ENCODE measurements at regions not wholly inside any gene's neighbourhood (a gene's known extent, or its start where the extent isn't known, plus 50 kb on each side); places are given as distances from the start of the nearest gene placed in this dataset.
A peak's percentile ranks its signal among the peaks of the same experiment; 100 is the strongest.

DNA sequence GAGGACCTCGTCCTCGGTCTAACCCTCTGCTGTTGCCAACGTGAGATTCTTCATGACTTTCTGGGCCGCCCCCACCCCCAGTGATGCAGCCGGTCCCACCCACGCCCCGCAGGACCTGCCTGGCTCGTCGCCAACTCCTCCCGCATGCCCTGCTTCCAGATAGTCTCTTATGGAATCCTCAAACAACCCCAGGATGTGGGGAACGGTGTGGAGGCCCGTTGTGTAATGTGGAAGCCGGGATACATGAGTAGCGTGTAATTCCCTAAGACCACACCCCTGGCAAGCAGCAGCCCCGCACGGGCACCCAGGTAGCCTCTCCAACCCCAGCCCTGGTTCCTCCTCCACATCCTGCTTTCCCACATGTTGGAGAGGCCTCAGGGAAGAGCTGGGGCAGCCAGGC, 275.9 kb downstream of the C16orf95 start:
- no peak for TF ChIP-seq EZH2phosphoT487 (IDR thresholded peaks at IDR 0.05; ENCODE audit: insufficient read depth, low read depth)
- TF ChIP-seq EZH2 (IDR thresholded peaks at IDR 0.05; ENCODE audit: insufficient read depth, poor library complexity, severe bottlenecking) = no peak
- peaks cover 71% of the 10 kb centered on the region for H3K27me3 ChIP-seq (replicated peaks; ENCODE audit: insufficient read depth)

DNA sequence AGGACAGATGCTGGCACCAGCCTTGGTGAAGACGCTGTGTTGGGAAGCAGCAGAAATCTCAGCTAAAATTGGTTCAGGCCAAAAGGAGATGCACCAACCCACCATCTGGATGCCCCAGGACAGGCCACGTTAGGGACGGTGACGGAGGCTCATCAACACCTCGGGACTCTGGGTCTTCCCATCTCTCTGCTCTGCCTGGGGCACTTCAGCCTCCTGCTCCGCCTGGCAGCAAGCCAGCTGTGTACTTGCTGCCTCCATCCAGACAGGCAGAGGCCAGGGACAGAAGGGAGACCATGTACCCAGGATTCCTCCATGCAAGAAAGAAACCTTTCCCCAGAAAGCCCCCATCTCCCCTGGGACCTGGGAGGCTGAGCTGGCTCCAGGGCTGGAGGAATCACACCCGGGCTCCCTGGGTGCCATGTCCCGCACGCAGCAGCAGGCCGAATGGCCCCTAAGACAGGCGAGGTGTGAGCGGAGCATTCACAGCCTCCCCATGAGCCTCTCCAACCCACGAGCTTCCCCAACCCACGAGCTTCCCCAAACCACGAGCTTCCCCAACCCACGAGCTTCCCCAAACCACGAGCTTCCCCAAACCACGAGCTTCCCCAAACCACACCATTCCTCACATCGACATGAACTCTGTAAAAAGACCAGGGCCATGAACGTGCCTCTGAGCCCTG, 274.5 kb downstream of the C16orf95 start:
- H3K27ac ChIP-seq = no peak overlapping the region
- H3K9me2 ChIP-seq (ENCODE audit: insufficient read depth) = no peaks in the 10 kb centered on the region
- no peaks in the 10 kb centered on the region for H3K4me1 ChIP-seq (ENCODE audit: insufficient read depth)
- DNase-seq = no peak
- H3F3A ChIP-seq (ENCODE audit: insufficient read depth) = no peaks in the 10 kb centered on the region
- H3K4me3 ChIP-seq = no peak overlapping the region
- no peaks in the 10 kb centered on the region for H3K36me3 ChIP-seq (ENCODE audit: low read depth)
- H3K4me2 ChIP-seq (ENCODE audit: unreplicated experiment) = no peak overlapping the region
- in situ Hi-C loops (cut with MboI) = no loop called here
- WGBS, 2 experiments (ENCODE audit: low coverage in 1 of 2, low lambda C conversion rate in 2 of 2, missing lambda C conversion rate in 2 of 2) = 50 to 55% methylated on average over 20 of the region's 20 CpGs
- H3K9ac ChIP-seq = no peak overlapping the region
- H3K9me3 ChIP-seq (ENCODE audit: low read depth) = no peaks in the 10 kb centered on the region
- H3K79me2 ChIP-seq (ENCODE audit: insufficient read depth) = no peaks in the 10 kb centered on the region
- H2AFZ ChIP-seq = no peak overlapping the region
- TF ChIP-seq EZH2phosphoT487 (IDR thresholded peaks at IDR 0.05; ENCODE audit: insufficient read depth, low read depth) (no peak), EZH2 (IDR thresholded peaks at IDR 0.05; ENCODE audit: insufficient read depth, poor library complexity, severe bottlenecking) (no peak)
- H3K27me3 ChIP-seq (replicated peaks; ENCODE audit: insufficient read depth) = peaks cover 73% of the 10 kb centered on the region
- no peaks in the 10 kb centered on the region for H4K20me1 ChIP-seq (ENCODE audit: insufficient read depth)

More for the DNA sequence above, 275.9 kb downstream of the C16orf95 start:
- 53 to 54% methylated on average over 16 of the region's 16 CpGs for WGBS, 2 experiments (ENCODE audit: low coverage in 1 of 2, low lambda C conversion rate in 2 of 2, missing lambda C conversion rate in 2 of 2)
- Histone ChIP-seq H3K9me3 (ENCODE audit: low read depth) (no peaks in the 10 kb centered on the region), H3K4me1 (ENCODE audit: insufficient read depth) (no peaks in the 10 kb centered on the region), H3K79me2 (ENCODE audit: insufficient read depth) (no peaks in the 10 kb centered on the region), H3K9ac (no peak overlapping the region), H3K27ac (no peak overlapping the region), H3K4me2 (ENCODE audit: unreplicated experiment) (no peak overlapping the region), H4K20me1 (ENCODE audit: insufficient read depth) (no peaks in the 10 kb centered on the region), H3K9me2 (ENCODE audit: insufficient read depth) (no peaks in the 10 kb centered on the region), H2AFZ (no peak overlapping the region), H3K36me3 (ENCODE audit: low read depth) (no peaks in the 10 kb centered on the region), H3F3A (ENCODE audit: insufficient read depth) (no peaks in the 10 kb centered on the region), H3K4me3 (no peak overlapping the region)
- in situ Hi-C loops (cut with MboI) = no loop called here
- no peak for DNase-seq

DNA sequence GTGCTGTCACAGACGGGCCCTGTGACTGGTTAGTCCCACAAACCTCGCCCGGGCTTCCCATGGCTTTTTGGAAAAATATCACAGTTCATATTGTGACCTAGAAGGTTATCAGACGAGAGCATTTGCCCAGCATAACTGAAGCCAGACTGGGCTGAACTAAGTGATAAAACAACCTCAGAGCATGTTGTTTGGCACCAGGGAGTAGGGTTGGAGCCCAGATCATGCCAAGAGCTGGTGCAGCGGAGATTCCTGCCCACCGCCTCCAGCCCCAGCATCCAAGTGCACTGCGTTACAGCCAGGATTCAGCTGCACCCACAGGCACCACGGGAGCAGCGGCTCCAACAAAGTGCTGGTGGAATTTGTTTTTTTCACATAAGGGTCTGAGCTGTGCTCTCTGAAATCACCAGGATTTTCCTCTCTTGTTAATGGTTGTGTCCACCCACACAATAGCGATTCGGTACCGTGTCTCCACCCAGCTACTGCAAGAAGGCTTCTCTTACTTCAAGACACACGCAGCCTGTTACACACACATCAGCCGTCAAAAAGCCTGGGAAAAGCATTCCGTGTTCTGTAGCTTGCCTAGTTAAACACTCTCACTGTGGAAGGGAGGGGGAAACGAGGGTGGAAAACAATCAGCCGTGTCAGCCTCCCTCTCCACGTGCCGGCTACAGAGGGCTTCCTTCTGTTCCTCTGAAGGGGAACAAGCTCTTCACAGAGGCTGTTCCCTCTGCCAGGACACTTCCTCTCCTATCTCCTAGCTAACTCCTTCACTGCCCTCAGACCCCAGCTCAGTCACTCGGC, 273.8 kb downstream of the C16orf95 start:
- no peaks in the 10 kb centered on the region for H3K36me3 ChIP-seq (ENCODE audit: low read depth)
- peaks cover 75% of the 10 kb centered on the region for H3K27me3 ChIP-seq (replicated peaks; ENCODE audit: insufficient read depth)
- H3K4me1 ChIP-seq (ENCODE audit: insufficient read depth) = no peaks in the 10 kb centered on the region
- H2AFZ ChIP-seq = no peak overlapping the region
- H3F3A ChIP-seq (ENCODE audit: insufficient read depth) = no peaks in the 10 kb centered on the region
- peak; percentile 57 for DNase-seq
- no peaks in the 10 kb centered on the region for H3K9me3 ChIP-seq (ENCODE audit: low read depth)
- H3K9me2 ChIP-seq (ENCODE audit: insufficient read depth) = no peaks in the 10 kb centered on the region
- peak overlapping the region; percentile 4 for H3K4me2 ChIP-seq (ENCODE audit: unreplicated experiment)
- H4K20me1 ChIP-seq (ENCODE audit: insufficient read depth) = no peaks in the 10 kb centered on the region
- in situ Hi-C loops (cut with MboI) = no loop called here
- H3K4me3 ChIP-seq = no peak overlapping the region
- TF ChIP-seq EZH2 (IDR thresholded peaks at IDR 0.05; ENCODE audit: insufficient read depth, poor library complexity, severe bottlenecking) = no peak
- no peak for TF ChIP-seq EZH2phosphoT487 (IDR thresholded peaks at IDR 0.05; ENCODE audit: insufficient read depth, low read depth)
- H3K79me2 ChIP-seq (ENCODE audit: insufficient read depth) = no peaks in the 10 kb centered on the region
- H3K27ac ChIP-seq = no peak overlapping the region
- no peak overlapping the region for H3K9ac ChIP-seq
- 19% methylated on average over 20 of the region's 20 CpGs for WGBS, 2 experiments (ENCODE audit: low coverage in 1 of 2, low lambda C conversion rate in 2 of 2, missing lambda C conversion rate in 2 of 2)

DNA sequence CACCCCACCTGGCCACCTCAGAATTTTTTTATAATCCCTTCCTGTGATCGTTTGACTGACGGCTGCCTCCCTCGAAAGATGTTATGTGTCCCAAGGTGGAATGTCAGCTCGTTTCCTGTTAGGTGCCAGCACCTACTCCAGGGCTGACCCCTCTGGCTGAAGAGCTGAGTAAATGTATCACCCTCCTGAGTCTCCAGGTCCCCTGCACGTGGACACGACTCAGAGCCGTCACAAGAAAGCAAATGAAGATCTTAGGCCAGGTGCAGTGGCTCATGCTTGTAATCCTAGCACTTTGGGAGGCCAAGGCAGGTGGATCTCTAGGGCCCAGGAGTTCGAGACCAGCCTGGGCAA, 273.2 kb downstream of the C16orf95 start:
- Histone ChIP-seq H3K79me2 (ENCODE audit: insufficient read depth) (no peaks in the 10 kb centered on the region), H4K20me1 (ENCODE audit: insufficient read depth) (no peaks in the 10 kb centered on the region), H2AFZ (no peak overlapping the region), H3K36me3 (ENCODE audit: low read depth) (no peaks in the 10 kb centered on the region), H3K9ac (no peak overlapping the region), H3K4me1 (ENCODE audit: insufficient read depth) (no peaks in the 10 kb centered on the region), H3K27me3 (replicated peaks; ENCODE audit: insufficient read depth) (peaks cover 76% of the 10 kb centered on the region), H3K4me2 (ENCODE audit: unreplicated experiment) (no peak overlapping the region), H3K9me3 (ENCODE audit: low read depth) (no peaks in the 10 kb centered on the region), H3K9me2 (ENCODE audit: insufficient read depth) (no peaks in the 10 kb centered on the region), H3F3A (ENCODE audit: insufficient read depth) (no peaks in the 10 kb centered on the region), H3K27ac (no peak overlapping the region), H3K4me3 (no peak overlapping the region)
- TF ChIP-seq EZH2phosphoT487 (IDR thresholded peaks at IDR 0.05; ENCODE audit: insufficient read depth, low read depth) = no peak
- TF ChIP-seq EZH2 (IDR thresholded peaks at IDR 0.05; ENCODE audit: insufficient read depth, poor library complexity, severe bottlenecking) = no peak
- WGBS, 2 experiments (ENCODE audit: low coverage in 1 of 2, low lambda C conversion rate in 2 of 2, missing lambda C conversion rate in 2 of 2) = 62 to 72% methylated on average over 8 of the region's 8 CpGs
- DNase-seq = no peak
- in situ Hi-C loops (cut with MboI) = no loop called here

Measured in GM23248 (cell line).